Upper lobe of left lung (tissue), 4 donors: ENCODE measurements at regions not wholly inside any gene's neighbourhood (a gene's known extent, or its start where the extent isn't known, plus 50 kb on each side); places are given as distances from the start of the nearest gene placed in this dataset.

Experiments
- EP300 ChIP-seq, 4 donors: sonication (generic); formaldehyde crosslinking; IDR thresholded peaks; one replicate each; pipeline ENCODE4 v1.5.1; 2017; ENCODE audit warnings: antibody characterized with exemption in 4 of 4, control low read depth in 2 of 4
- POLR2A ChIP-seq, 4 donors: fragments of 450-650 bp; IDR thresholded peaks; one replicate each; pipeline ENCODE4 v1.5.1; 2016 to 2017; ENCODE audit warnings: antibody characterized with exemption in 4 of 4, mild to moderate bottlenecking in 2 of 4
- POLR2AphosphoS5 ChIP-seq, 2 donors: sonication (generic); formaldehyde crosslinking; IDR thresholded peaks; one replicate each; pipeline ENCODE4 v1.5.1; 2017; ENCODE audit warnings: antibody characterized with exemption in 2 of 2
- TF ChIP-seq, protein P1 (sequence below), 6 experiments: fragments of 450-650 bp in 4 of 6; fragments of 200-600 bp in 2 of 6; sonication (generic) in 2 of 6; IDR thresholded peaks; one replicate each; pipeline ENCODE4 v1.5.1; 2016 to 2019; ENCODE audit warnings: antibody characterized with exemption in 6 of 6

DNA sequence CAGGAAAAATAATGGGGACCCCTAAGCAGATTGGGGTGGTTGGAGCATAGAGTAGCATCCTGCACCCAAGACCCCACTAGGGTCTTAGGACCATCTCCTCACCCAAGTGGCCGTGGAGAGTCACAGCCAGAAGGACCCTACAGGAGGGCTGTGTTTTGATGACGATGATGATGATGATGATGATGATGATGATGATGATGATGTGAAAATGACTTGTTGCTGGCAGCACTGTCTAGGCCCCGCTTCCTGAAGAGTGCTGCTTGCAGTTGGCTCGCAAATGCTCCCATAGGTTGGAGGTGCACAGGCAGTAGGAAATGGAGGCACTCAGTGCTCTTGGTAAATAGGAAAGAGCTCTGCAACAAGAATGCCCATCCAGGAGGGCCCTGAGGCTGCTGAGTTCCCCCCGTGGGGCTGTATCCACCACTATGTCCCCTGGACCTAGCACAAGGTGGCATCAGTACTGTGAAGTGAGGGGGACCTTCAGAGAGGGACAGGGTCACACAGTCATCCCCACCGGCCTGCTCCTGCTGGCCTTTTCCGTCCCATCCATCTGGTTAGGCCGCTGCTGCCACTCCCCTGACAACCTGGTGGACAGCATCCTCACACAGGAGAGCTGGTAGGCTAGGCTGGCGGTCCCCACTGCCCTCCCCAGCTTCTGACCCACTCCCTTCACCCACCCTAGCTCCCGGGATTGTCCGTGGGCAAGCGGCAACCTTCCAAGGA is 139.6 kb downstream of the FOXD2 start:
- TF ChIP-seq POLR2AphosphoS5 (IDR thresholded peaks at IDR 0.05) (no peak), POLR2A (IDR thresholded peaks at IDR 0.05) (no peak), EP300 (IDR thresholded peaks at IDR 0.05) (no peak)
- TF ChIP-seq, protein P1, sequence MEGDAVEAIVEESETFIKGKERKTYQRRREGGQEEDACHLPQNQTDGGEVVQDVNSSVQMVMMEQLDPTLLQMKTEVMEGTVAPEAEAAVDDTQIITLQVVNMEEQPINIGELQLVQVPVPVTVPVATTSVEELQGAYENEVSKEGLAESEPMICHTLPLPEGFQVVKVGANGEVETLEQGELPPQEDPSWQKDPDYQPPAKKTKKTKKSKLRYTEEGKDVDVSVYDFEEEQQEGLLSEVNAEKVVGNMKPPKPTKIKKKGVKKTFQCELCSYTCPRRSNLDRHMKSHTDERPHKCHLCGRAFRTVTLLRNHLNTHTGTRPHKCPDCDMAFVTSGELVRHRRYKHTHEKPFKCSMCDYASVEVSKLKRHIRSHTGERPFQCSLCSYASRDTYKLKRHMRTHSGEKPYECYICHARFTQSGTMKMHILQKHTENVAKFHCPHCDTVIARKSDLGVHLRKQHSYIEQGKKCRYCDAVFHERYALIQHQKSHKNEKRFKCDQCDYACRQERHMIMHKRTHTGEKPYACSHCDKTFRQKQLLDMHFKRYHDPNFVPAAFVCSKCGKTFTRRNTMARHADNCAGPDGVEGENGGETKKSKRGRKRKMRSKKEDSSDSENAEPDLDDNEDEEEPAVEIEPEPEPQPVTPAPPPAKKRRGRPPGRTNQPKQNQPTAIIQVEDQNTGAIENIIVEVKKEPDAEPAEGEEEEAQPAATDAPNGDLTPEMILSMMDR (IDR thresholded peaks at IDR 0.05), result no peak
